ENCODE measurements at regions not wholly inside any gene's neighbourhood (a gene's known extent, or its start where the extent isn't known, plus 50 kb on each side); places are given as distances from the start of the nearest gene placed in this dataset.
"Not testable (repeated sequence)": the region's sequence is repeated elsewhere in the genome, so short reads cannot be mapped to it uniquely, and the experiment has no call there.

GRCh38 chr6:78694628-78695027, 172.7 kb upstream of the IRAK1BP1 start:
- H3K27ac ChIP-seq (ENCODE audit: low read depth, low read length); H3K79me2 ChIP-seq (ENCODE audit: control insufficient read depth, insufficient read depth, low read length, unreplicated experiment); H3K4me3 ChIP-seq (ENCODE audit: low read depth, low read length); H2AFZ ChIP-seq (ENCODE audit: low read length, unreplicated experiment); H3K4me1 ChIP-seq (ENCODE audit: control insufficient read depth, insufficient read depth, low read length, unreplicated experiment); H3K36me3 ChIP-seq (ENCODE audit: insufficient read depth, low read length): not testable (repeated sequence)
- H3K27me3 ChIP-seq (ENCODE audit: insufficient read depth, low read length) = peaks cover 15% of the 10 kb centered on the region

- no peak overlapping the region for H3K4me3 ChIP-seq (ENCODE audit: low read depth, low read length)
- peaks cover 9% of the 10 kb centered on the region for H3K4me1 ChIP-seq (ENCODE audit: control insufficient read depth, insufficient read depth, low read length, unreplicated experiment)
- peak overlapping the region; percentile 57 for H3K27ac ChIP-seq (ENCODE audit: low read depth, low read length)
- no peaks in the 10 kb centered on the region for H3K79me2 ChIP-seq (ENCODE audit: control insufficient read depth, insufficient read depth, low read length, unreplicated experiment)
- no peaks in the 10 kb centered on the region for H3K36me3 ChIP-seq (ENCODE audit: insufficient read depth, low read length)
- H2AFZ ChIP-seq (ENCODE audit: low read length, unreplicated experiment) = no peak overlapping the region
- no peaks in the 10 kb centered on the region for H3K27me3 ChIP-seq (ENCODE audit: insufficient read depth, low read length)
Measured at GRCh38 chr6:78700991-78701390, 166.4 kb upstream of the IRAK1BP1 start.

- no peak overlapping the region for H3K4me3 ChIP-seq (ENCODE audit: low read depth, low read length)
- peak overlapping the region; percentile 57 for H3K27ac ChIP-seq (ENCODE audit: low read depth, low read length)
Measured at GRCh38 chr6:78701407-78701806, 165.9 kb upstream of the IRAK1BP1 start.

GRCh38 chr6:78709021-78709420, 158.3 kb upstream of the IRAK1BP1 start:
- Histone ChIP-seq H3K79me2 (ENCODE audit: control insufficient read depth, insufficient read depth, low read length, unreplicated experiment) (no peaks in the 10 kb centered on the region), H3K27ac (ENCODE audit: low read depth, low read length) (no peak overlapping the region), H3K4me1 (ENCODE audit: control insufficient read depth, insufficient read depth, low read length, unreplicated experiment) (no peaks in the 10 kb centered on the region), H2AFZ (ENCODE audit: low read length, unreplicated experiment) (no peak overlapping the region), H3K36me3 (ENCODE audit: insufficient read depth, low read length) (no peaks in the 10 kb centered on the region), H3K4me3 (ENCODE audit: low read depth, low read length) (no peak overlapping the region), H3K27me3 (ENCODE audit: insufficient read depth, low read length) (no peaks in the 10 kb centered on the region)

More at GRCh38 chr6:78701407-78701806, 165.9 kb upstream of the IRAK1BP1 start:
- Histone ChIP-seq H3K36me3 (ENCODE audit: insufficient read depth, low read length) (no peaks in the 10 kb centered on the region), H2AFZ (ENCODE audit: low read length, unreplicated experiment) (no peak overlapping the region), H3K27me3 (ENCODE audit: insufficient read depth, low read length) (no peaks in the 10 kb centered on the region), H3K4me1 (ENCODE audit: control insufficient read depth, insufficient read depth, low read length, unreplicated experiment) (peaks cover 9% of the 10 kb centered on the region), H3K79me2 (ENCODE audit: control insufficient read depth, insufficient read depth, low read length, unreplicated experiment) (no peaks in the 10 kb centered on the region)

GRCh38 chr6:78713564-78713963, 153.8 kb upstream of the IRAK1BP1 start:
- Histone ChIP-seq H3K27me3 (ENCODE audit: insufficient read depth, low read length) (no peaks in the 10 kb centered on the region), H3K4me3 (ENCODE audit: low read depth, low read length) (no peak overlapping the region), H3K36me3 (ENCODE audit: insufficient read depth, low read length) (no peaks in the 10 kb centered on the region), H3K27ac (ENCODE audit: low read depth, low read length) (no peak overlapping the region), H2AFZ (ENCODE audit: low read length, unreplicated experiment) (no peak overlapping the region), H3K79me2 (ENCODE audit: control insufficient read depth, insufficient read depth, low read length, unreplicated experiment) (no peaks in the 10 kb centered on the region), H3K4me1 (ENCODE audit: control insufficient read depth, insufficient read depth, low read length, unreplicated experiment) (no peaks in the 10 kb centered on the region)

- H3K4me1 ChIP-seq (ENCODE audit: control insufficient read depth, insufficient read depth, low read length, unreplicated experiment) = no peaks in the 10 kb centered on the region
- no peaks in the 10 kb centered on the region for H3K79me2 ChIP-seq (ENCODE audit: control insufficient read depth, insufficient read depth, low read length, unreplicated experiment)
- H3K27ac ChIP-seq (ENCODE audit: low read depth, low read length) = no peak overlapping the region
- H3K27me3 ChIP-seq (ENCODE audit: insufficient read depth, low read length) = no peaks in the 10 kb centered on the region
- no peak overlapping the region for H3K4me3 ChIP-seq (ENCODE audit: low read depth, low read length)
- H2AFZ ChIP-seq (ENCODE audit: low read length, unreplicated experiment) = no peak overlapping the region
- no peaks in the 10 kb centered on the region for H3K36me3 ChIP-seq (ENCODE audit: insufficient read depth, low read length)
Measured at GRCh38 chr6:78744144-78744543, 123.2 kb upstream of the IRAK1BP1 start.

- Histone ChIP-seq H3K4me1 (ENCODE audit: control insufficient read depth, insufficient read depth, low read length, unreplicated experiment) (no peaks in the 10 kb centered on the region), H3K27ac (ENCODE audit: low read depth, low read length) (peak overlapping the region; percentile 16; the same call in 1 of the 2 replicates), H2AFZ (ENCODE audit: low read length, unreplicated experiment) (peak overlapping the region; percentile 81), H3K36me3 (ENCODE audit: insufficient read depth, low read length) (no peaks in the 10 kb centered on the region), H3K27me3 (ENCODE audit: insufficient read depth, low read length) (no peaks in the 10 kb centered on the region), H3K79me2 (ENCODE audit: control insufficient read depth, insufficient read depth, low read length, unreplicated experiment) (no peaks in the 10 kb centered on the region), H3K4me3 (ENCODE audit: low read depth, low read length) (peak overlapping the region; percentile 54; the same call in 1 of the 2 replicates)
Measured at GRCh38 chr6:78746457-78746856, 120.9 kb upstream of the IRAK1BP1 start.

GRCh38 chr6:78749326-78749725, 118.0 kb upstream of the IRAK1BP1 start:
- no peaks in the 10 kb centered on the region for H3K27me3 ChIP-seq (ENCODE audit: insufficient read depth, low read length)
- H3K4me3 ChIP-seq (ENCODE audit: low read depth, low read length) = no peak overlapping the region
- H3K27ac ChIP-seq (ENCODE audit: low read depth, low read length) = no peak overlapping the region
- no peaks in the 10 kb centered on the region for H3K79me2 ChIP-seq (ENCODE audit: control insufficient read depth, insufficient read depth, low read length, unreplicated experiment)
- H3K4me1 ChIP-seq (ENCODE audit: control insufficient read depth, insufficient read depth, low read length, unreplicated experiment) = no peaks in the 10 kb centered on the region
- H3K36me3 ChIP-seq (ENCODE audit: insufficient read depth, low read length) = no peaks in the 10 kb centered on the region
- no peak overlapping the region for H2AFZ ChIP-seq (ENCODE audit: low read length, unreplicated experiment)

GRCh38 chr6:78758297-78758798, 109.0 kb upstream of the IRAK1BP1 start:
- H3K4me1 ChIP-seq (ENCODE audit: control insufficient read depth, insufficient read depth, low read length, unreplicated experiment); H3K36me3 ChIP-seq (ENCODE audit: insufficient read depth, low read length); H3K79me2 ChIP-seq (ENCODE audit: control insufficient read depth, insufficient read depth, low read length, unreplicated experiment); H2AFZ ChIP-seq (ENCODE audit: low read length, unreplicated experiment); H3K4me3 ChIP-seq (ENCODE audit: low read depth, low read length); H3K27ac ChIP-seq (ENCODE audit: low read depth, low read length); H3K27me3 ChIP-seq (ENCODE audit: insufficient read depth, low read length): not testable (repeated sequence)

- Histone ChIP-seq H3K27me3 (ENCODE audit: insufficient read depth, low read length) (no peaks in the 10 kb centered on the region; the same call in 1 of the 2 replicates), H3K4me3 (ENCODE audit: low read depth, low read length) (no peak overlapping the region), H3K4me1 (ENCODE audit: control insufficient read depth, insufficient read depth, low read length, unreplicated experiment) (no peaks in the 10 kb centered on the region), H3K27ac (ENCODE audit: low read depth, low read length) (no peak overlapping the region), H3K79me2 (ENCODE audit: control insufficient read depth, insufficient read depth, low read length, unreplicated experiment) (no peaks in the 10 kb centered on the region), H2AFZ (ENCODE audit: low read length, unreplicated experiment) (no peak overlapping the region), H3K36me3 (ENCODE audit: insufficient read depth, low read length) (no peaks in the 10 kb centered on the region)
Measured at GRCh38 chr6:78768271-78768670, 99.1 kb upstream of the IRAK1BP1 start.

GRCh38 chr6:78770765-78771164, 96.6 kb upstream of the IRAK1BP1 start:
- no peak overlapping the region for H3K27ac ChIP-seq (ENCODE audit: low read depth, low read length)
- no peaks in the 10 kb centered on the region for H3K4me1 ChIP-seq (ENCODE audit: control insufficient read depth, insufficient read depth, low read length, unreplicated experiment)
- no peaks in the 10 kb centered on the region for H3K36me3 ChIP-seq (ENCODE audit: insufficient read depth, low read length)
- H3K4me3 ChIP-seq (ENCODE audit: low read depth, low read length) = no peak overlapping the region
- no peak overlapping the region for H2AFZ ChIP-seq (ENCODE audit: low read length, unreplicated experiment)
- peaks cover 10% of the 10 kb centered on the region for H3K27me3 ChIP-seq (ENCODE audit: insufficient read depth, low read length)
- no peaks in the 10 kb centered on the region for H3K79me2 ChIP-seq (ENCODE audit: control insufficient read depth, insufficient read depth, low read length, unreplicated experiment)
